ENCODE measurements at regions not wholly inside any gene's neighbourhood (a gene's known extent, or its start where the extent isn't known, plus 50 kb on each side); places are given as distances from the start of the nearest gene placed in this dataset.

DNA sequence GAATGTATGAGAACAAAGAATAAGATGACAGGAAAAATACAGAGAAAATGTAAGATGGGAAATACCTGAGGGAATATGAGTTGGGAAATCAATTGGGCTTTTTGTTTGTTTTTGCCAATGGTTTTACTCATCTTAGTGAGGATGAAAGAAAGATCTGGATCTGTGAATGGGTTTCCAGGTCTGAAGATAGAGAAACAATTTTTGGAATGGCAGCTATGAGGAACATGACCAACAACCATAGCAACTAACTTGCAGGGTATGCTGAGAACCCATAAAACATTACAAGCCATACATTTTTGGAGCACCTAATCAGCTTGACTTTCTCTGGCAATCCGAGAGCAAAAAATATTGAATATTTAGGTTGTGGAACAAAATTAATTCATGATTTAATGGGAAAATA lies 290.0 kb downstream of the KCTD12 start:
- TF ChIP-seq CTCF (conservative IDR thresholded peaks at IDR 0.05; ENCODE audit: low read depth, low read length) (no peak), EZH2 (IDR thresholded peaks at IDR 0.05; ENCODE audit: borderline replicate concordance, low read depth, low read length, poor library complexity, severe bottlenecking) (no peak)
- CTCF ChIA-PET, result no interaction called here
- POLR2A ChIA-PET (ENCODE audit: low non-redundant PET), result no interaction called here
- no peaks in the 10 kb centered on the region for H3K9me3 ChIP-seq (ENCODE audit: low read depth, low read length, poor library complexity, severe bottlenecking)
- H3K27ac ChIP-seq (ENCODE audit: low read depth, low read length, poor library complexity, severe bottlenecking), result no peak overlapping the region
- no peaks in the 10 kb centered on the region for H3K4me1 ChIP-seq (ENCODE audit: insufficient read depth, low read length, poor library complexity, severe bottlenecking)
- intact Hi-C loops (cut with micrococcal nuclease; ENCODE audit: unreplicated experiment), result no loop called here
- no peaks in the 10 kb centered on the region for H3K36me3 ChIP-seq (ENCODE audit: insufficient read depth, low read length, poor library complexity, severe bottlenecking)
- DNase-seq (ENCODE audit: low spot score), result no peak
- H3K27me3 ChIP-seq (replicated peaks; ENCODE audit: insufficient read depth, low read depth, low read length, poor library complexity), result no peaks in the 10 kb centered on the region
- no TSS peak for BruUV-seq (replicated peaks)
- no peak overlapping the region for H3K4me3 ChIP-seq (ENCODE audit: low read depth, low read length, poor library complexity, severe bottlenecking)

GRCh38 chr13:76594435-76594834 lies 291.8 kb downstream of the KCTD12 start:
- Histone ChIP-seq H3K27ac (ENCODE audit: low read depth, low read length, poor library complexity, severe bottlenecking) (no peak overlapping the region), H3K36me3 (ENCODE audit: insufficient read depth, low read length, poor library complexity, severe bottlenecking) (no peaks in the 10 kb centered on the region), H3K27me3 (replicated peaks; ENCODE audit: insufficient read depth, low read depth, low read length, poor library complexity) (no peaks in the 10 kb centered on the region), H3K4me3 (ENCODE audit: low read depth, low read length, poor library complexity, severe bottlenecking) (no peak overlapping the region), H3K9me3 (ENCODE audit: low read depth, low read length, poor library complexity, severe bottlenecking) (no peaks in the 10 kb centered on the region), H3K4me1 (ENCODE audit: insufficient read depth, low read length, poor library complexity, severe bottlenecking) (no peaks in the 10 kb centered on the region)
- BruUV-seq (replicated peaks), result no TSS peak
- ChIA-PET CTCF (no interaction called here), POLR2A (ENCODE audit: low non-redundant PET) (no interaction called here)
- no peak for DNase-seq (ENCODE audit: low spot score)
- intact Hi-C loops (cut with micrococcal nuclease; ENCODE audit: unreplicated experiment), result no loop called here
- no peak for TF ChIP-seq CTCF (conservative IDR thresholded peaks at IDR 0.05; ENCODE audit: low read depth, low read length)
- TF ChIP-seq EZH2 (IDR thresholded peaks at IDR 0.05; ENCODE audit: borderline replicate concordance, low read depth, low read length, poor library complexity, severe bottlenecking), result no peak

DNA sequence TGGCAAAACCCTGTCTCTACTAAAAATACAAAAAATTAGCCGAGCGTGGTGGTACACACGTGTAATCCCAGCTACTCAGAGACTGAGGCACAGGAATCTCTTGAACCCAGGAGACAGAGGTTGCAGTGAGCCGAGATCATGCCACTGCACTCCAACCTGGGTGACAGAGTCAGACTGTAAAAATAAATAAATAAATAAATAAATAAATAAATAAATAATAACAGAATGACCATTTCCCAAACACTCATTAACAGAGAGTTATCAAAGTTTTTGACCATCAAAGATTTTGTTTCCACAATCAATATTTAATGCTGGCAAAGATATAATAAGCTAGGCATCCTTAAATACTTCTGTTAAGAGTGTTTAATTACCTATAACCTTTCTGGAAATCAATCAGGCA lies 299.4 kb downstream of the KCTD12 start:
- Histone ChIP-seq H3K27ac (ENCODE audit: low read depth, low read length, poor library complexity, severe bottlenecking) (no peak overlapping the region), H3K4me1 (ENCODE audit: insufficient read depth, low read length, poor library complexity, severe bottlenecking) (no peaks in the 10 kb centered on the region), H3K36me3 (ENCODE audit: insufficient read depth, low read length, poor library complexity, severe bottlenecking) (no peaks in the 10 kb centered on the region), H3K4me3 (ENCODE audit: low read depth, low read length, poor library complexity, severe bottlenecking) (no peak overlapping the region), H3K27me3 (replicated peaks; ENCODE audit: insufficient read depth, low read depth, low read length, poor library complexity) (no peaks in the 10 kb centered on the region), H3K9me3 (ENCODE audit: low read depth, low read length, poor library complexity, severe bottlenecking) (no peaks in the 10 kb centered on the region)
- DNase-seq (ENCODE audit: low spot score), result no peak
- ChIA-PET CTCF (no interaction called here), POLR2A (ENCODE audit: low non-redundant PET) (no interaction called here)
- intact Hi-C loops (cut with micrococcal nuclease; ENCODE audit: unreplicated experiment), result no loop called here
- BruUV-seq (replicated peaks), result no TSS peak
- TF ChIP-seq EZH2 (IDR thresholded peaks at IDR 0.05; ENCODE audit: borderline replicate concordance, low read depth, low read length, poor library complexity, severe bottlenecking) (no peak), CTCF (conservative IDR thresholded peaks at IDR 0.05; ENCODE audit: low read depth, low read length) (no peak)

Data from A673 (cell line).